RWPE2 (cell line): ENCODE measurements at regions not wholly inside any gene's neighbourhood (a gene's known extent, or its start where the extent isn't known, plus 50 kb on each side); places are given as distances from the start of the nearest gene placed in this dataset.
A peak's percentile ranks its signal among the peaks of the same experiment; 100 is the strongest.

Experiments used
- ATAC-seq: fragments of 200-7000 bp; cut with Tn5 transposase; 3 replicates; pipeline ENCODE4 v1.9.1; 2021; ENCODE audit warnings: low read depth
- DNase-seq: peaks from one replicate; pipeline ENCODE4 v3.0.0-alpha.2; 2020; ENCODE audit warnings: low spot score
- H3K27ac ChIP-seq: fragments of 450-650 bp; 2 replicates; pipeline ENCODE4 v1.5.1; 2017; ENCODE audit warnings: mild to moderate bottlenecking; ENCODE audit not compliant: poor library complexity, severe bottlenecking
- H3K27me3 ChIP-seq: fragments of 250-450 bp; sonication (Bioruptor Pico); 2 replicates; pipeline ENCODE4 v1.5.1; 2021; ENCODE audit warnings: mild to moderate bottlenecking, moderate library complexity; ENCODE audit not compliant: insufficient read depth, poor library complexity, severe bottlenecking
- H3K36me3 ChIP-seq: fragments of 250-450 bp; sonication (Bioruptor Pico); 2 replicates; pipeline ENCODE4 v1.5.1; 2020; ENCODE audit warnings: low read depth, mild to moderate bottlenecking, moderate library complexity
- H3K4me1 ChIP-seq: fragments of 250-450 bp; sonication (Bioruptor Pico); 2 replicates; pipeline ENCODE4 v1.5.1; 2021; ENCODE audit warnings: mild to moderate bottlenecking, moderate library complexity; ENCODE audit not compliant: insufficient read depth, poor library complexity, severe bottlenecking
- H3K4me3 ChIP-seq: fragments of 250-450 bp; sonication (Bioruptor Pico); 2 replicates; pipeline ENCODE4 v1.5.1; 2021; ENCODE audit warnings: mild to moderate bottlenecking, moderate library complexity; ENCODE audit not compliant: severe bottlenecking
- H3K9me3 ChIP-seq: fragments of 250-450 bp; sonication (Bioruptor Pico); 2 replicates; pipeline ENCODE4 v1.5.1; 2021; ENCODE audit warnings: mild to moderate bottlenecking, moderate library complexity; ENCODE audit not compliant: severe bottlenecking
- CTCF ChIP-seq: fragments of 450-650 bp; IDR thresholded peaks from one replicate; pipeline ENCODE4 v1.5.1; 2017; ENCODE audit warnings: mild to moderate bottlenecking, moderate library complexity; ENCODE audit not compliant: poor library complexity, severe bottlenecking

GRCh38 chr12:91326058-91327027, 143.7 kb upstream of the DCN start:
- Histone ChIP-seq H3K27me3 (no peaks in the 10 kb centered on the region), H3K36me3 (no peaks in the 10 kb centered on the region), H3K9me3 (no peaks in the 10 kb centered on the region), H3K4me3 (no peak overlapping the region), H3K27ac (no peak overlapping the region), H3K4me1 (no peaks in the 10 kb centered on the region)
- ATAC-seq (peak; percentile 35; the same call in 1 of the 3 replicates), DNase-seq (no peak)
- peak; percentile 90 for TF ChIP-seq CTCF

- Histone ChIP-seq H3K36me3 (no peaks in the 10 kb centered on the region), H3K27ac (no peak overlapping the region), H3K4me1 (no peaks in the 10 kb centered on the region), H3K9me3 (no peaks in the 10 kb centered on the region), H3K4me3 (no peak overlapping the region), H3K27me3 (no peaks in the 10 kb centered on the region)
- no peak for ATAC-seq
- TF ChIP-seq CTCF = no peak
- no peak for DNase-seq
Measured at GRCh38 chr12:91320999-91321398, 138.4 kb upstream of the DCN start.

- DNase-seq = no peak
- no peak overlapping the region for H3K27ac ChIP-seq
- no peak for TF ChIP-seq CTCF
Measured at GRCh38 chr12:91319071-91319760, 136.6 kb upstream of the DCN start.

GRCh38 chr12:91317306-91317705, 134.7 kb upstream of the DCN start:
- H3K27ac ChIP-seq = no peak overlapping the region
- H3K9me3 ChIP-seq = no peaks in the 10 kb centered on the region
- H3K4me3 ChIP-seq = no peak overlapping the region
- no peak for DNase-seq
- TF ChIP-seq CTCF = no peak
- no peak for ATAC-seq
- no peaks in the 10 kb centered on the region for H3K27me3 ChIP-seq
- no peaks in the 10 kb centered on the region for H3K36me3 ChIP-seq
- no peaks in the 10 kb centered on the region for H3K4me1 ChIP-seq

More at GRCh38 chr12:91319071-91319760, 136.6 kb upstream of the DCN start:
- Histone ChIP-seq H3K4me3 (no peak overlapping the region), H3K27me3 (no peaks in the 10 kb centered on the region), H3K9me3 (no peaks in the 10 kb centered on the region), H3K36me3 (no peaks in the 10 kb centered on the region), H3K4me1 (no peaks in the 10 kb centered on the region)
- ATAC-seq = no peak
